ENCODE measurements at regions not wholly inside any gene's neighbourhood (a gene's known extent, or its start where the extent isn't known, plus 50 kb on each side); places are given as distances from the start of the nearest gene placed in this dataset.
"Not testable (repeated sequence)": the region's sequence is repeated elsewhere in the genome, so short reads cannot be mapped to it uniquely, and the experiment has no call there.

DNA sequence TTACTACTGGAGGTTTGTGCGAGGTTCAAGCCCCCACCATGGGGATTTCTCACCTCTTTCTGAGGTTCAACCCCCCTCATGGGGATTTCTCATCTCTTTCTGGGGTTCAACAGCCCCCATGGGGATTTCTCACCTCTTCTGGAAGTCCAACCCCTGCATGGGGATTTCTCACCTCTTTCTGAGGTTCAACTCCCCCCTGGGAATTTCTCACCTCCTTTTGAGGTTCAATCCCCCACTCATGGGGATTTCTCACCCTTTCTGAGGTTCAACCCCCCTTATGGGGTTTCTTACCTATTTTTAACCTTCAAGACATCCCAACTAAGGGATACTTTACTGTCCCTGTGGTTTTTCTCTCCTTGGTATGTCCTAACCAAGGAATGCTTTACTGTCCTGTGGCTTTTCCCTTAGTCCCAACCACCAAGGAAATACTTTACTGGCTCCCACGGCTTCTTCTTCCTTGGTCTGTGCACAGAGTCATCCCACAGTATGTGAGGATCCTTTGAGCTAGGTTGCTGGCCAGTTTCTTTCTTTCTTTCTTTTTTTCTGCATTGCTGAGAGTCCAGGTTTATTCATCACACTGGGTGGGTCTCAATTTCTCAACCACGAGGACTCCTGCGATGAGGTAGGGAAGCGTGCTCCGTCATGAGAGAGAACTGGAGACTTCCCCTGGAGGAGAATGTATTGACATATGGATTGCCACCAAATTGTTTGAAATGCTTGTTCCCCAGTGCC, 2140.2 kb downstream of the TP53TG3F start:
- peak; percentile 73 for DNase-seq (ENCODE audit: low read depth)
- TF ChIP-seq, protein P1, sequence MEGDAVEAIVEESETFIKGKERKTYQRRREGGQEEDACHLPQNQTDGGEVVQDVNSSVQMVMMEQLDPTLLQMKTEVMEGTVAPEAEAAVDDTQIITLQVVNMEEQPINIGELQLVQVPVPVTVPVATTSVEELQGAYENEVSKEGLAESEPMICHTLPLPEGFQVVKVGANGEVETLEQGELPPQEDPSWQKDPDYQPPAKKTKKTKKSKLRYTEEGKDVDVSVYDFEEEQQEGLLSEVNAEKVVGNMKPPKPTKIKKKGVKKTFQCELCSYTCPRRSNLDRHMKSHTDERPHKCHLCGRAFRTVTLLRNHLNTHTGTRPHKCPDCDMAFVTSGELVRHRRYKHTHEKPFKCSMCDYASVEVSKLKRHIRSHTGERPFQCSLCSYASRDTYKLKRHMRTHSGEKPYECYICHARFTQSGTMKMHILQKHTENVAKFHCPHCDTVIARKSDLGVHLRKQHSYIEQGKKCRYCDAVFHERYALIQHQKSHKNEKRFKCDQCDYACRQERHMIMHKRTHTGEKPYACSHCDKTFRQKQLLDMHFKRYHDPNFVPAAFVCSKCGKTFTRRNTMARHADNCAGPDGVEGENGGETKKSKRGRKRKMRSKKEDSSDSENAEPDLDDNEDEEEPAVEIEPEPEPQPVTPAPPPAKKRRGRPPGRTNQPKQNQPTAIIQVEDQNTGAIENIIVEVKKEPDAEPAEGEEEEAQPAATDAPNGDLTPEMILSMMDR (conservative IDR thresholded peaks at IDR 0.05; ENCODE audit: low read depth, low read length): no peak
- H3K4me3 ChIP-seq (ENCODE audit: low read depth, low read length): peak overlapping the region; percentile 56

DNA sequence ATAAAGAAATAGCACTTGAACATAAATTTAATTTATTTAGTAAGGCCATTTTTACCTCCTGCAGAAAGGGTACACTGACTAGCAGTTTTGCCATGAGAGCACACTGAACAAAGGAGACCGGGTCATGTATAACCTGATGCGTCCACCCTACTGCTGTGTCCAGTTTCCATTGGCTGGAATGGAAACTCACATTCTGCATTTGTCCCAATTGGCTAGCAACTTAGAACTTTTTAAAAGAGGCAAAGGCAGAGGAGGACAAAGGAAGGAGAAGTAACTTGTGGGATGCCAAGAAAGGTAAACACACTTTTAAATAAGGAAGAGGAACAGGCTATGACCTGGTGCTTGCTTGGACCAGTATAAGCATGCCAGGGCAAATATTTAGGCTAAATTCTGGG, 2140.7 kb downstream of the TP53TG3F start:
- H3K4me3 ChIP-seq (ENCODE audit: low read depth, low read length): peak overlapping the region; percentile 56
- DNase-seq (ENCODE audit: low read depth): not testable (repeated sequence)

DNA sequence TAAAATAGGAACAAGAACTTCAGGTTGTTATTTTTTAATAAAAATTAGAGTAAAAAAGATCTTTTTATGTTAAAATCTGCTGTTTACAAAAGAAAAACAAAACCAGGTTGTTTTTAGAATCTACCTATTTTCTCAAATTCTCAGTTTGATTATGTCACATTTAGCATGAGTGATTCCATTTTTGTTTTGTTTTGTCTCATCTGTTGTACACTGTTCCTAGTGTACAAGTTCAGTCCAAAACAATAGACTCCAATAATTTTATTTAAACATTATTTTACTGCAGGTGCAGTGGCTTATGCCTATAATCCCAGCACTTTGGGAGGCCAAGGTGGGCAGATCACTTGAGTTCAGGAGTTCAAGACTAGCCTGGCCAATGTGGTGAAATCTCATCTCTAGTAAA, 2142.7 kb downstream of the TP53TG3F start:
- no peak overlapping the region for H3K4me3 ChIP-seq (ENCODE audit: low read depth, low read length)
- DNase-seq (ENCODE audit: low read depth): no peak
- TF ChIP-seq, protein P1 (conservative IDR thresholded peaks at IDR 0.05; ENCODE audit: low read depth, low read length): no peak

GRCh38 chr16:35603371-35603770, 2144.0 kb downstream of the TP53TG3F start:
- H3K4me3 ChIP-seq (ENCODE audit: low read depth, low read length); DNase-seq (ENCODE audit: low read depth): not testable (repeated sequence)

DNA sequence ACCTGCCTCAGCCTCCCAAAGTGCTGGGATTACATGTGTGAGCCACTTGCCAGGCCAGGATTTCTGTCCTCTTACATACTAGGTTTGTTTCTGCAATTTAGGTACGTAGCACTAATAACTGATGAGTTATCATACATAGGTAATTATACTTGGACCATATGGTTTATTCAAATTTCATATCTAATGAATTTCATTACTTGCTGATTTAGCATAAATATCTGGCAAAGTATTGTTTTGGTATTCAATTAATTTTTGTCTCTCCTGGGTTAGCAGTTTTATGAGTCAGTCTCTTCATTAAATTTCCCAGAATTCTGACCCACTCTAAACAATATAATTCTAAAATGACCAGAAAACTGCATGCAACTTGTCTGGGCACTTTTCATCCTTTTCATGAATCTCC, 2146.5 kb downstream of the TP53TG3F start:
- TF ChIP-seq, protein P1 (conservative IDR thresholded peaks at IDR 0.05; ENCODE audit: low read depth, low read length): no peak
- H3K4me3 ChIP-seq (ENCODE audit: low read depth, low read length): no peak overlapping the region
- no peak for DNase-seq (ENCODE audit: low read depth)

- not testable (repeated sequence) for DNase-seq (ENCODE audit: low read depth); H3K4me3 ChIP-seq (ENCODE audit: low read depth, low read length)
These were observed 2155.5 kb downstream of the TP53TG3F start for GRCh38 chr16:35614883-35615282.

DNA sequence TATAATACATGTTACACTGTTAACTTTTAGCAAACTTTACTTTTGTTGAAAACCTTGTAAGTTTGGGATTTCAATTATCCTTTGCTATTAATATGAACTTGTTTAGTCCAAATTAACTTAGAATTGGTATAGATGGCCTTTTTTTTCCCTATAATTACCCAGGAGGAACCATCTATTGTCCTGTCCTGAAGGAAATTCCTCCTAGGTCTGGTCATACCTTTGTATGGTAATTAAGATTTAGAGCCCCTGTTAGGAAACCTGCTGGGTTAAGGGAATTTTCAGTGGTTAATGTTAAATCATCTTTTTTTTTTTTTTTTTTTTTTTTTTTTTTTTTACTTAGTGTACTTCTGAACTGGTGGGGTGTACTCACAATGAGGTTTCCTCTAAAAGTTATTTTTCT, 2159.8 kb downstream of the TP53TG3F start:
- H3K4me3 ChIP-seq (ENCODE audit: low read depth, low read length); DNase-seq (ENCODE audit: low read depth): not testable (repeated sequence)

DNA sequence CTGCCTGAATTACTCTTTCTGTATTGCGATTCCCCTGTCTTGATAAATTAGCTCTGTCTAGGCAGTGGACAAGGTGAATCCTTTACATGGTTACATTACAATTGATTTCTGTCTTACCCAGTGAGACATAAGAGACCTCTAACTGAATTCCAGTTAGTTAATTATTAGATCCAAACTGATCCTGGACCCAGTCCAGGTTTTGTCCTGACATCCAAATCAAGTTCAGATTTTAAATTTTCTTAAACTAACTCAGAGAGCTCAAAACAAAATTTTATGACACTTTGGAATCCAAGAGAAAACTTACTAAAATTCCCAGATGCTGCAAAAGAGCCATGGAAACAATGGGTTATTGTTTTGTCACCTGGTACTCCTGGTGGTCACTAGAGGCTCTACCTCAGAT, 2166.6 kb downstream of the TP53TG3F start:
- TF ChIP-seq, protein P1 (conservative IDR thresholded peaks at IDR 0.05; ENCODE audit: low read depth, low read length): peak; percentile 50
- DNase-seq (ENCODE audit: low read depth): no peak
- H3K4me3 ChIP-seq (ENCODE audit: low read depth, low read length): no peak overlapping the region

- peak; percentile 82 for DNase-seq (ENCODE audit: low read depth)
- no peak overlapping the region for H3K4me3 ChIP-seq (ENCODE audit: low read depth, low read length)
- TF ChIP-seq, protein P1 (conservative IDR thresholded peaks at IDR 0.05; ENCODE audit: low read depth, low read length): no peak
These were observed 2169.6 kb downstream of the TP53TG3F start for GRCh38 chr16:35628976-35629375.
